Peyer's patch (tissue), 4 donors: ENCODE measurements at regions not wholly inside any gene's neighbourhood (a gene's known extent, or its start where the extent isn't known, plus 50 kb on each side); places are given as distances from the start of the nearest gene placed in this dataset.
A peak's percentile ranks its signal among the peaks of the same experiment; 100 is the strongest.

Experiments used
- DNase-seq, 3 donors: peaks; one replicate each; pipeline ENCODE4 v3.0.0-alpha.2; 2017 to 2019
- H3K27ac ChIP-seq, 4 donors: fragments of 200-600 bp; sonication (generic); one replicate each; pipeline ENCODE4 v1.5.1; 2016 to 2019
- H3K27me3 ChIP-seq, 2 donors: fragments of 200-600 bp; sonication (generic); one replicate each; pipeline ENCODE4 v1.5.1; 2019
- H3K36me3 ChIP-seq, 3 donors: fragments of 200-600 bp; sonication (generic); one replicate each; pipeline ENCODE4 v1.5.1; 2016 to 2019
- H3K4me1 ChIP-seq, 4 donors: fragments of 200-600 bp; sonication (generic); one replicate each; pipeline ENCODE4 v1.5.1; 2016 to 2019
- H3K4me3 ChIP-seq, 4 donors: fragments of 200-600 bp; sonication (generic); 1 replicate in 3 of 4; 2 replicates in 1 of 4; pipeline ENCODE4 v1.5.1; 2016 to 2019; ENCODE audit warnings: mild to moderate bottlenecking in 1 of 4
- H3K9me3 ChIP-seq, 4 donors: fragments of 200-600 bp; sonication (generic); one replicate each; pipeline ENCODE4 v1.5.1; 2016 to 2019; ENCODE audit warnings: mild to moderate bottlenecking in 1 of 4
- CTCF ChIP-seq, 6 experiments: fragments of 450-650 bp in 4 of 6; fragments of 200-600 bp in 2 of 6; sonication (generic) in 1 of 6; IDR thresholded peaks; one replicate each; pipeline ENCODE4 v1.5.1; 2017 to 2019; ENCODE audit warnings: antibody characterized with exemption in 6 of 6, mild to moderate bottlenecking in 3 of 6, moderate library complexity in 1 of 6
- POLR2A ChIP-seq, 2 donors: fragments of 450-650 bp; IDR thresholded peaks; one replicate each; pipeline ENCODE4 v1.5.1; 2017; ENCODE audit warnings: antibody characterized with exemption in 2 of 2, mild to moderate bottlenecking in 2 of 2, moderate library complexity in 2 of 2

- Histone ChIP-seq H3K4me3 (no peak overlapping the region), H3K36me3 (no peaks in the 10 kb centered on the region), H3K9me3 (no peaks in the 10 kb centered on the region), H3K27me3 (no peaks in the 10 kb centered on the region), H3K27ac (no peak overlapping the region), H3K4me1 (no peaks in the 10 kb centered on the region)
- no peak for DNase-seq
- no peak for TF ChIP-seq CTCF (IDR thresholded peaks at IDR 0.05)
- no peak for TF ChIP-seq POLR2A (IDR thresholded peaks at IDR 0.05)
These were observed 271.2 kb upstream of the AGA start for GRCh38 chr4:177713454-177713853.

- TF ChIP-seq POLR2A (IDR thresholded peaks at IDR 0.05) = no peak
- no peak for TF ChIP-seq CTCF (IDR thresholded peaks at IDR 0.05)
- H3K27ac ChIP-seq = no peak overlapping the region
- H3K9me3 ChIP-seq = no peaks in the 10 kb centered on the region
- no peaks in the 10 kb centered on the region for H3K36me3 ChIP-seq
- H3K4me1 ChIP-seq = no peaks in the 10 kb centered on the region
- H3K27me3 ChIP-seq = no peaks in the 10 kb centered on the region
- H3K4me3 ChIP-seq = no peak overlapping the region
- no peak for DNase-seq
These were observed 275.2 kb upstream of the AGA start for GRCh38 chr4:177717407-177717806.

- H3K4me3 ChIP-seq = no peak overlapping the region
- no peak overlapping the region for H3K27ac ChIP-seq
- no peaks in the 10 kb centered on the region for H3K9me3 ChIP-seq
- H3K4me1 ChIP-seq = no peaks in the 10 kb centered on the region
- TF ChIP-seq POLR2A (IDR thresholded peaks at IDR 0.05) = no peak
- TF ChIP-seq CTCF (IDR thresholded peaks at IDR 0.05) = no peak
- DNase-seq = no peak
- no peaks in the 10 kb centered on the region for H3K36me3 ChIP-seq
- H3K27me3 ChIP-seq = no peaks in the 10 kb centered on the region
These were observed 276.3 kb upstream of the AGA start for GRCh38 chr4:177718514-177718913.

GRCh38 chr4:177726111-177726510, 283.9 kb upstream of the AGA start:
- H3K27me3 ChIP-seq = no peaks in the 10 kb centered on the region
- no peaks in the 10 kb centered on the region for H3K4me1 ChIP-seq
- TF ChIP-seq POLR2A (IDR thresholded peaks at IDR 0.05) = no peak
- TF ChIP-seq CTCF (IDR thresholded peaks at IDR 0.05) = no peak
- no peaks in the 10 kb centered on the region for H3K36me3 ChIP-seq
- no peak overlapping the region for H3K4me3 ChIP-seq
- no peak for DNase-seq
- no peak overlapping the region for H3K27ac ChIP-seq
- no peaks in the 10 kb centered on the region for H3K9me3 ChIP-seq

- no peak for TF ChIP-seq CTCF (IDR thresholded peaks at IDR 0.05)
- no peak for TF ChIP-seq POLR2A (IDR thresholded peaks at IDR 0.05)
These were observed 286.3 kb upstream of the AGA start for GRCh38 chr4:177728361-177729152.

More at GRCh38 chr4:177728361-177729152, 286.3 kb upstream of the AGA start:
- Histone ChIP-seq H3K36me3 (no peaks in the 10 kb centered on the region), H3K27ac (no peak overlapping the region), H3K4me3 (no peak overlapping the region), H3K9me3 (no peaks in the 10 kb centered on the region), H3K27me3 (no peaks in the 10 kb centered on the region), H3K4me1 (no peaks in the 10 kb centered on the region)
- DNase-seq = peak in 2 of 3 donors; percentile 49 to 56
